BJ (cell line): ENCODE measurements at regions not wholly inside any gene's neighbourhood (a gene's known extent, or its start where the extent isn't known, plus 50 kb on each side); places are given as distances from the start of the nearest gene placed in this dataset.
A peak's percentile ranks its signal among the peaks of the same experiment; 100 is the strongest.

Experiments used
- CTCF ChIA-PET: fragments of 350-600 bp; formaldehyde crosslinking; extraction: SDS; loops from one replicate; lab custom pipeline; 2021; ENCODE audit warnings: antibody characterized with exemption, inconsistent platforms; lab: Yijun Ruan, JAX
- POLR2A ChIA-PET: fragments of 300-600 bp; sonication (Branson Sonifier 250); formaldehyde crosslinking; extraction: SDS; loops from one replicate; lab custom pipeline; 2021; ENCODE audit warnings: antibody characterized with exemption; lab: Charles Lee
- DNase-seq: peaks from one replicate; pipeline ENCODE4 v3.0.0-alpha.2; 2011; ENCODE audit warnings: low read depth
- H3K27me3 ChIP-seq: 2 replicates; pipeline ENCODE4 v1.6.0; 2011; ENCODE audit warnings: low read length; ENCODE audit not compliant: control insufficient read depth, insufficient read depth
- H3K36me3 ChIP-seq: 2 replicates; pipeline ENCODE4 v1.5.1; 2011; ENCODE audit warnings: low read length; ENCODE audit not compliant: control insufficient read depth, insufficient read depth
- H3K4me3 ChIP-seq: 2 replicates; pipeline ENCODE4 v1.5.1; 2011; ENCODE audit warnings: low read depth, mild to moderate bottlenecking, control low read depth, low read length
- TF ChIP-seq, protein P1 (sequence below): IDR thresholded peaks from 2 replicates; pipeline ENCODE4 v1.5.1; 2011; ENCODE audit warnings: low read depth, mild to moderate bottlenecking, control low read depth, inconsistent platforms, low read length, moderate library complexity; ENCODE audit not compliant: insufficient read depth

DNA sequence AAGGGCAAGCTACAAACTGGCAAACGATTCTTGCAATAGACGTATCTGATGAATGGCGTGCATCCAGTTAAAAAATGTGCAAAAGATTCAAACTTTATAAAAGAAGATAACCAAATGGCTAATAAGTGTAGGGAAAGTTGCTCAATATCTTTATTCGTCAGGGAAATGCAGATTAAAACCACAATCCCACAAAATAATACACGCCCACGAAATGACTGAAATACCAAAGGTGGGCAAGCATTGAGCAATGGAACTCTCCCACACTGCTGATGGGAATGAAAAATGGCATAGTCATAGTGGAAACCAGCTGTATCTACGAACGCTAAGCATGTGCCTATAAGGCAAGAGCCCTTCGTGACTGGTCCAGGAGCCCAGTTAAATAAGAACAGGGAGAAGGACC lies 168.6 kb upstream of the SIX2 start:
- ChIA-PET CTCF (interaction anchor here (1.6 kb wide), 1 partner anchor 60 kb away, joined by 5 read pairs; no protein-coding TSS in a partner anchor), POLR2A (interaction anchor here (0.7 kb wide), 1 partner anchor 153 kb away, joined by 21 read pairs; no protein-coding TSS in a partner anchor)

DNA sequence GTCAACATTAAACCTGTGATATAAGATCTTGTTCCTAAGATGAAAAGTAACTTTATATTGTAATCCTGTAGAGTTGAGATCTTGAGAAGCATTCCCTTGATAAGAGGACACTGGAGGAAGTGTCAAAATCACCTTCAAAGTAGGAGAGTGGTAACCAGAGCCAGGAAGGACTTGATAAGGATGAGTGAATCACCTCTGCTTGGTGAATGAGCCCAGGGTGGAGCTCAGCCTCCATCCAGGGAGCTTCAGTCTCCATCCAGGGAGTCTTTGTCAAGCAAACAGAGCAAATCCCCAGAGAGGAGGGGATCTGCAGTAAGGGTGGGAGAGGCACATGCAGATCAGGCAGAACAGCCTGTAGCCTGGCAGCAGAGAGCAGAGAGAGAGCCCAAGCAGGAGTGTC lies 167.1 kb upstream of the SIX2 start:
- no peaks in the 10 kb centered on the region for H3K36me3 ChIP-seq
- DNase-seq: no peak
- H3K4me3 ChIP-seq: no peak overlapping the region
- no peaks in the 10 kb centered on the region for H3K27me3 ChIP-seq
- TF ChIP-seq, protein P1, sequence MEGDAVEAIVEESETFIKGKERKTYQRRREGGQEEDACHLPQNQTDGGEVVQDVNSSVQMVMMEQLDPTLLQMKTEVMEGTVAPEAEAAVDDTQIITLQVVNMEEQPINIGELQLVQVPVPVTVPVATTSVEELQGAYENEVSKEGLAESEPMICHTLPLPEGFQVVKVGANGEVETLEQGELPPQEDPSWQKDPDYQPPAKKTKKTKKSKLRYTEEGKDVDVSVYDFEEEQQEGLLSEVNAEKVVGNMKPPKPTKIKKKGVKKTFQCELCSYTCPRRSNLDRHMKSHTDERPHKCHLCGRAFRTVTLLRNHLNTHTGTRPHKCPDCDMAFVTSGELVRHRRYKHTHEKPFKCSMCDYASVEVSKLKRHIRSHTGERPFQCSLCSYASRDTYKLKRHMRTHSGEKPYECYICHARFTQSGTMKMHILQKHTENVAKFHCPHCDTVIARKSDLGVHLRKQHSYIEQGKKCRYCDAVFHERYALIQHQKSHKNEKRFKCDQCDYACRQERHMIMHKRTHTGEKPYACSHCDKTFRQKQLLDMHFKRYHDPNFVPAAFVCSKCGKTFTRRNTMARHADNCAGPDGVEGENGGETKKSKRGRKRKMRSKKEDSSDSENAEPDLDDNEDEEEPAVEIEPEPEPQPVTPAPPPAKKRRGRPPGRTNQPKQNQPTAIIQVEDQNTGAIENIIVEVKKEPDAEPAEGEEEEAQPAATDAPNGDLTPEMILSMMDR: no peak
- POLR2A ChIA-PET: no interaction called here
- CTCF ChIA-PET: interaction anchor here (1.6 kb wide), 1 partner anchor 61 kb away, joined by 5 read pairs; no protein-coding TSS in a partner anchor

More for the DNA sequence above, 168.6 kb upstream of the SIX2 start:
- DNase-seq: peak; percentile 97
- Histone ChIP-seq H3K4me3 (no peak overlapping the region), H3K36me3 (no peaks in the 10 kb centered on the region), H3K27me3 (no peaks in the 10 kb centered on the region)
- TF ChIP-seq, protein P1: no peak

DNA sequence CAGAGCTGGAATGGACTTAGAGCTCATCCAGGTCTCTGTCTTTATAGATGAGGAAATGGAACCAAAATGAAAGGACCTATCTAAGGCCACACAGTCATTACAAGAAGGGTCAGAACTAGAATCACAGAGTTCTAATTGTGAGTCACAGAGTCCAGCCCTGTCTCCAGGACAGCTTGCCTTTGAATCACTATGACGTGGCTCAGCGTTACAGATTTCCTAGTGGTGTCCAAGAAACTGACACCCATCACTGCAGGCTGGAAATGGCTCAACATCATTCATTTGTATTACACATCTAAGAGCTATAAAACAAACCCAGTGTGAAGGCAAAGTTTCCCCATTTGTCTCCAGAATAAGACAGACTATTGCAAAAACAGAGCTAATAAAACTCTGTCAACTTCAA lies 164.3 kb upstream of the SIX2 start:
- POLR2A ChIA-PET: interaction anchor here (0.6 kb wide), 1 partner anchor 280 kb away, joined by 3 read pairs; no protein-coding TSS in a partner anchor
- H3K4me3 ChIP-seq: no peak overlapping the region

DNA sequence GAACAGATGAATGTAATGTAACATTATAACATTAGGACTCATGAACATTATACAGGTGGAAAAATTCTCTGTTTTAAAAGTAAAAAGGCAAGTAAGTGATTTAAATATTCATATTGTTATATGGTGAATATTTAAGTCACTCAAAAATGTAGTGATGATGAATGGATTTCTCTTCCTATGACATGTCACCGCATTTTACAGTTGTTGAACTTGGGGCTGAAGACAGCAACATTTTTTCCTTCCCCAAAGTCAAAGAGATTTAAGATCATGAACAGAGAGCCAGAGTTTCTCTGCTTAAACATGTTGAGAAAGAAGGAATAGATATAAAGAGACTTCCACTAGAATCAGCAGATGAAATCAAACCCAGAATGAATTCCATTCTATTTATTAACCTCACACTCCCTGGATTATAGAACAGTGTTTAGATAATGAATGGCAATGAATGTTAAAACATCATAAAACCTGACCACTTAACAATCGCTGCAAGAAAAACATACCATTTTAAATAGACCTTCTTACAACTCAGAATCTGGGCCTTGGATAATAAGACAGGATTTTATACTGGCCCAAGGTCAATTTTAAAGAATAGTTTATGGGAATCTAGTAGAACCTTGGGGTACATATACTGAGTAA lies 163.6 kb upstream of the SIX2 start:
- Histone ChIP-seq H3K27me3 (peaks cover 13% of the 10 kb centered on the region), H3K36me3 (no peaks in the 10 kb centered on the region), H3K4me3 (no peak overlapping the region)
- TF ChIP-seq, protein P1: no peak
- CTCF ChIA-PET: interaction anchor here (0.8 to 1.5 kb wide), 2 partner anchors 311 to 412 kb away, joined by 3 read pairs; no protein-coding TSS in a partner anchor
- no peak for DNase-seq
- POLR2A ChIA-PET: interaction anchor here (0.6 kb wide), 1 partner anchor 280 kb away, joined by 3 read pairs; no protein-coding TSS in a partner anchor

More for the DNA sequence above, 164.3 kb upstream of the SIX2 start:
- H3K27me3 ChIP-seq: peaks cover 10% of the 10 kb centered on the region
- H3K36me3 ChIP-seq: no peaks in the 10 kb centered on the region
- TF ChIP-seq, protein P1: no peak
- peak; percentile 81 for DNase-seq
- CTCF ChIA-PET: interaction anchor here (0.8 to 1.5 kb wide), 2 partner anchors 310 to 411 kb away, joined by 3 read pairs; no protein-coding TSS in a partner anchor

DNA sequence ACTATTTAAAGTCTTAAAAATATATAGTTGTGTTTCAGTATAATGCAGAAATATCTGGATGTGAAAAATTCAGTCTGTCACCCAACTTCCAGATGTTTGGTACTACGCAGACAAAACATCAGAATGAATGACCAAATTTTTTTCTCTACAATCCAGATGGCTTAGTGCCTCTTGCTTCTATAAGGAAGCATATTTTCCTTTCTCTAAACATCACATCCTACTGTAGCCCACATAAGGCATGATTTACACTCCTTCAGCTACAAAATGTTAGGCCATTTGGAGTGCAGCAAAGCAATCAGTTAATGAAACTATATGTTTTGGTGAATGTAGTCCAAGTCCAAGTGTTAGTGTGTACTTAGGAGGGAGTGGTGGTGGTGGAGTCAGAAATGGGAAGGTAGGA lies 162.9 kb upstream of the SIX2 start:
- CTCF ChIA-PET: no interaction called here
- DNase-seq: no peak
- Histone ChIP-seq H3K36me3 (no peaks in the 10 kb centered on the region), H3K4me3 (no peak overlapping the region), H3K27me3 (peaks cover 15% of the 10 kb centered on the region)
- POLR2A ChIA-PET: no interaction called here
- TF ChIP-seq, protein P1: no peak
